ENCODE measurements at regions not wholly inside any gene's neighbourhood (a gene's known extent, or its start where the extent isn't known, plus 50 kb on each side); places are given as distances from the start of the nearest gene placed in this dataset.

DNA sequence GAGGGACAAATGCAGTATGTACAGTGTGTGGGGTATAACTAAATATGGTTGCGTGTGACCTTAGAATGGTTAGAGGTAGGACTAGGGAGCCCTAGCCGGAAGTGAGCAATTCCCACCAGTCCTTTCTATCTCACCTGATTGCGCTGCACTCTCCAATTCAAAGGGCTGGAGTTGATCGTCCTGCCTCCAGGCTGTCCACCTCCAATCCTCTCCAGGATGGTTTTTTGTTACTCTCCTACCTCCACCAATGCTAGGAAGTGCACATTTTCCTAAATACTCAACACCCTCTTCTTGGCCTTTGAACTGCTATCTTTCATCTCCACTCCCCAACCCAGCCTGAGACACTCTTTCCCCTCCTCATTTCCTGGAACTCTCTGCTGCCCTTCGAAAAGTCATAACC is 181.7 kb upstream of the ASIC2 start:
- no peaks in the 10 kb centered on the region for H3K27me3 ChIP-seq
- H3K27ac ChIP-seq: no peak overlapping the region
- no peak overlapping the region for H3K4me3 ChIP-seq
- no peak for DNase-seq
- no peaks in the 10 kb centered on the region for H3K36me3 ChIP-seq
- H3K9me3 ChIP-seq (replicated peaks): no peaks in the 10 kb centered on the region
- peaks cover 11% of the 10 kb centered on the region for H3K4me1 ChIP-seq

- Histone ChIP-seq H3K4me1 (peaks cover 6% of the 10 kb centered on the region), H3K27me3 (no peaks in the 10 kb centered on the region), H3K4me3 (no peak overlapping the region), H3K36me3 (no peaks in the 10 kb centered on the region), H3K27ac (no peak overlapping the region), H3K9me3 (replicated peaks) (no peaks in the 10 kb centered on the region)
- DNase-seq: no peak
Observed at GRCh38 chr17:33475594-33475993, 182.5 kb upstream of the ASIC2 start.

DNA sequence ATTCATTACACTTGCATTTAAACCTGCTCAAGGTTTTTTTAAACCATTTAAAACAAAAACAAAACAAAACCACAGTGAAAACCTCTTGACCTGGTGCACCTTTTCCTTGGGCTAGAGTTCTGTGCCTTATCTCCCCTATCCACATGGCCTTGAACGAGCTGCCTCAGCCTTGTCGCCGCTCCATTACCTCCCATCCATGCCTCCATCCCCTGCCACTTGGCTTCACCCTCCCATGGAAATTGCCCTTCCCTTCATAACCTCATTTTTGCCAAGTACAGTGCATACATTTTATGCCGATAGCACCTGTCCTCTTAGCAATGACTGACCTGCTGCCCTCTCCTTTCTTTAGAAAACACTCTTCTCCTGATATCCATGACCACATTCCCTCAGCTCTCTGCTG is 188.6 kb upstream of the ASIC2 start:
- Histone ChIP-seq H3K9me3 (replicated peaks) (no peaks in the 10 kb centered on the region), H3K36me3 (no peaks in the 10 kb centered on the region), H3K4me1 (no peaks in the 10 kb centered on the region), H3K27ac (no peak overlapping the region), H3K27me3 (peaks cover 4% of the 10 kb centered on the region; the same call in 1 of the 2 replicates), H3K4me3 (no peak overlapping the region)
- no peak for DNase-seq

DNA sequence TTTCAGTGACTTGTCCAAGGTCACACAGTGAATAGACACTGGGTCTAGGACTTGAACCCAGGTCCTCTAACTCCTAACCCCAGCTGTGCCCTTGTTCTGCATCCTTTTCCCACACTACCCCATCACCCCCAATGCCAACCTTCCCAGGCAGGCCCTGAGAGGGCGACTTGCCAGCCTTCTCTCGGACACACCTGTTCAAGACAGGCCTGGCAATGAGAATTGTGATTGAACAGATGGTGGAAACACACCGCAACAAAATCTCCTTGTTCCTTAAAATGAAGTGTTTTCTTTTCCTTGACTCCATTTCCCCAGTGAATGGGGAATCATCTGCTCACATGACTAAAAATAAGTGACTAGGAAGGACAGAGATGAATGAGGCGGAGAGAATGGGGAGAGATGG is 189.5 kb upstream of the ASIC2 start:
- Histone ChIP-seq H3K4me1 (no peaks in the 10 kb centered on the region), H3K4me3 (no peak overlapping the region), H3K36me3 (no peaks in the 10 kb centered on the region), H3K27me3 (peaks cover 4% of the 10 kb centered on the region; the same call in 1 of the 2 replicates), H3K27ac (no peak overlapping the region), H3K9me3 (replicated peaks) (no peaks in the 10 kb centered on the region)
- DNase-seq: no peak

- H3K27ac ChIP-seq: no peak overlapping the region
- no peak for DNase-seq
- no peaks in the 10 kb centered on the region for H3K4me1 ChIP-seq
- no peak overlapping the region for H3K4me3 ChIP-seq
- H3K9me3 ChIP-seq (replicated peaks): no peaks in the 10 kb centered on the region
- peaks cover 4% of the 10 kb centered on the region; the same call in 1 of the 2 replicates for H3K27me3 ChIP-seq
- H3K36me3 ChIP-seq: no peaks in the 10 kb centered on the region
Observed at GRCh38 chr17:33484559-33484958, 191.5 kb upstream of the ASIC2 start.

DNA sequence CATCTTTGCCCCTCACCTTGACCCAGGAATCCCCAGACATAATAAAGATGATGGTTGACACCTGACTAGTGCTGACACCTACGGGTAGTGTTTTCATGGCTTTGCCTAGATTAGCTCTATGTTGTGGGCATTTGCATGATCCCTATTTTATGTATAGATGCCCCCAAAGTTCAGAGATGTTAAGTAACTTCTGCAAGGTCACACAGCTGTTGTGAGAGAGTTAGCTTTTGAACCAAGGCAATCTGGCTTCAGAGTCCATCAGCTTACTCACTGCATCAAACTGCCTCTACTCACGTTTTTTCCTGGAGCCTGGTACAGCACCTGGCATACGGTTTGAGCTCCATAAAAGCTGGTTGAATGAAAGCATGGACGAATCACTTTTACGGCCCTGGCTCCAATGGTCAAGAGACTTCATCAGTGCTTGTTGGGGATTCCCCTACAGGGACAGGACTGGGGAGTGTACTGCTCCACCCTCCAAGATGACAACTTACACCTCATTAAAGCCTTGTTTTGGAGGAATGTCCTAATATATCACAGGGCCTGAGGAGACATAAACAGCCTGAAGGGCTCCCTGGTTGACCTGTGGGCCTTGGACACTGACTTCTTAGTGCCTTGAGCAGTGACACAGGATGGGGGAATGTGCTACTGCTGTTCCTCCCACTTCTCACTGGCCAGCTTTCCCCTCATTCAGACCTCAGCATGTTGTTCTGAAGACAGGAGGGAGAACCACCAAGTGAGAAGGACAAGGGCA is 193.2 kb upstream of the ASIC2 start:
- H3K36me3 ChIP-seq: no peaks in the 10 kb centered on the region
- no peak for DNase-seq
- H3K9me3 ChIP-seq (replicated peaks): no peaks in the 10 kb centered on the region
- H3K4me1 ChIP-seq: no peaks in the 10 kb centered on the region
- H3K27me3 ChIP-seq: peaks cover 8% of the 10 kb centered on the region
- no peak overlapping the region for H3K27ac ChIP-seq
- no peak overlapping the region for H3K4me3 ChIP-seq

DNA sequence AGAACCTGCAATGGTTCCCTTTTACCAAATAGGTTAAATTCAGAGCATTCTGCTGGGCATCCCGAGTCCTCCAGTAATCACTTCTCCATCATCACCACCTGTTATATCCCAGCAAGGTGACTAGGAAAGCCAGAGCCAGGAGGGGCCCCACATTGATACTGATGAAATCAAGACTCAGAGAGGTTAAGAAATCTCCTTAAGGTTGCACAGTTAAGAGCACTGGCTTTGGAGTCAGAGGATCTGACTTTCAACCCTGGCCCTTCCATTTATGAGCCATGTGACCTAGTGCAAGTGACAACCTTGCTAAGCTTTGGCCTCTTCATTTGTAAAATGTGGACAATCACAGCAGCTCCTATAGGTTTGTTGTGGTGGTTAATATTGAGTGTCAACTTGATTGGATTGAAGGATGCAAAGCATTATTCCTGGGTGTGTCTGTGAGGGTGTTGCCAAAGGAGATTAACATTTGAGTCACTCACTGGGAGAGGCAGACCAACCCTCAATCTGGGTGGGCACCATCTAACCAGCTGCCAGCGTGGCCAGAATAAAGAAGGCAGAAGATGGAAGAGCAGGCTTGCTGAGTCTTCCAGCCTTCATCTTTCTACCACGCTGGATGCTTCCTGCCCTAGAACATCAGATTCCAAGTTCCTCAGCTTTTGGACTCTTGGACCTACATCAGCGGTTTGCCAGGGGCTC is 194.2 kb upstream of the ASIC2 start:
- no peaks in the 10 kb centered on the region for H3K9me3 ChIP-seq (replicated peaks)
- no peak overlapping the region for H3K4me3 ChIP-seq
- H3K27ac ChIP-seq: no peak overlapping the region
- peaks cover 12% of the 10 kb centered on the region for H3K27me3 ChIP-seq
- H3K36me3 ChIP-seq: no peaks in the 10 kb centered on the region
- H3K4me1 ChIP-seq: no peaks in the 10 kb centered on the region
- no peak for DNase-seq

- Histone ChIP-seq H3K27me3 (peaks cover 12% of the 10 kb centered on the region), H3K36me3 (no peaks in the 10 kb centered on the region), H3K9me3 (replicated peaks) (no peaks in the 10 kb centered on the region), H3K27ac (no peak overlapping the region), H3K4me3 (no peak overlapping the region), H3K4me1 (no peaks in the 10 kb centered on the region)
- DNase-seq: no peak
Observed at GRCh38 chr17:33491871-33492481, 198.9 kb upstream of the ASIC2 start.

- Histone ChIP-seq H3K4me3 (no peak overlapping the region), H3K27ac (no peak overlapping the region), H3K27me3 (peaks cover 17% of the 10 kb centered on the region), H3K9me3 (replicated peaks) (no peaks in the 10 kb centered on the region), H3K4me1 (no peaks in the 10 kb centered on the region), H3K36me3 (no peaks in the 10 kb centered on the region)
- DNase-seq: no peak
Observed at GRCh38 chr17:33492731-33493265, 199.7 kb upstream of the ASIC2 start.

GRCh38 chr17:33493566-33493965 is 200.5 kb upstream of the ASIC2 start:
- DNase-seq: no peak
- Histone ChIP-seq H3K4me3 (no peak overlapping the region), H3K36me3 (no peaks in the 10 kb centered on the region), H3K27ac (no peak overlapping the region), H3K4me1 (no peaks in the 10 kb centered on the region), H3K27me3 (peaks cover 17% of the 10 kb centered on the region), H3K9me3 (replicated peaks) (no peaks in the 10 kb centered on the region)

DNA sequence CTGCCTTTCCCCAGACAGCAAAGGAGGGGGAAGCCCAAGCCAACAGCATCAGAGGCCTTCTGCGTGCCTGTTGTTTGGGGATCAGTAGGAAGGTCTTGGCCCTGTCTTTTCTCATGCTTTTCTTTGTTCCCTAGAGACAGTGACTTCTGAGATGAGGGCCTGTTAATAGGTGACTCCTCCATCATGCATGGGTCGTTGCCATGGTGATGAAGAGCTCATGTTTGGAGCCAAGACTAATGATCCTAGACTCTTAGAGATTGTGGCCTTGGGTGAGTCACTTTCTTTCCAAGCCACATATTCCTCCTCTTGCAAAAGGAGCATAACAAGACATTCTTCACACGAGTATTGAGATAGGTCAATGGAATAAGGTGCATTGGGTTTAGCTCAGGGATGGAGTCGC is 201.1 kb upstream of the ASIC2 start:
- DNase-seq: no peak
- Histone ChIP-seq H3K4me1 (no peaks in the 10 kb centered on the region), H3K4me3 (no peak overlapping the region), H3K27ac (no peak overlapping the region), H3K27me3 (peaks cover 17% of the 10 kb centered on the region), H3K36me3 (no peaks in the 10 kb centered on the region), H3K9me3 (replicated peaks) (no peaks in the 10 kb centered on the region)

DNA sequence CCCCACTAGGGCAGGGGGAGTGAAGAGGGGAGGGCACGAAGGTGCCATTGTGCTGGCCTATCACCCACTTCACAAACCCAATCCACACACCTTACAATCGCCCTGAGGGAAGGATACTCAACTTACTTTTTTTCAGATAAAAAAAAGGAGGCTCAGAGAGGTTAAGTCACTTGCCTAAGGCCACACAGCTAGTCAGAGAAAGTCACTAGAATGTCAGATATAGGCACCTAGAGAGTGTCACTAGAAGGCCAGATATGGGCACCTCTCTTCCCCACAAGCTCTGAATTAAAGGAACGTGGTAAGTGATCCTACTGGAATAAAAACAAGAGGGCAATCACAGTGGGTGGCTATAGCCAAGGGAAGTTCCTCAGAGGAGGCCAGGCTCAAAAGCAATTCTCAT is 204.5 kb upstream of the ASIC2 start:
- H3K27me3 ChIP-seq: peaks cover 19% of the 10 kb centered on the region; the same call in 1 of the 2 replicates
- H3K4me3 ChIP-seq: no peak overlapping the region
- H3K9me3 ChIP-seq (replicated peaks): no peaks in the 10 kb centered on the region
- H3K4me1 ChIP-seq: no peaks in the 10 kb centered on the region
- H3K27ac ChIP-seq: no peak overlapping the region
- H3K36me3 ChIP-seq: no peaks in the 10 kb centered on the region
- DNase-seq: no peak

DNA sequence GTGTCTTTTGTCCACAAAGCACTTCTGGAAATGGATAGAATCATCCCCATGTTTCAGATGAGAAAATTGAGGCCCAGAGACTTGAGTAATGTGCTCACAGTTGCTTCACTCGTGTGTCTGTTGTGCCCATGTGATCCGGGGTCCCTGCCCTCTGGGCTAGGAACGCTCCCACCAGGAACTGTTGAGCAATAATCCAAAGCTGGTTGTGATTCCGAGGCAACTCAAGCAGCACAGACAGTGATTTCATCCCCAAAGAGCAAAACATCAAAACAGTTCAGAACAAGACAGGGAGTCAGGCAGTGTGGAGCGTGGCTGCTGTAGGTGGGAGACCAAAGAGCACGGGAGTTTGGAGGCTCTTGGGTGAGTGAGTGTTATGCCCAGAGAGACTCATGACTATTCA is 205.0 kb upstream of the ASIC2 start:
- no peak for DNase-seq
- Histone ChIP-seq H3K4me3 (no peak overlapping the region), H3K9me3 (replicated peaks) (no peaks in the 10 kb centered on the region), H3K27ac (no peak overlapping the region), H3K27me3 (peaks cover 19% of the 10 kb centered on the region; the same call in 1 of the 2 replicates), H3K4me1 (no peaks in the 10 kb centered on the region), H3K36me3 (no peaks in the 10 kb centered on the region)

DNA sequence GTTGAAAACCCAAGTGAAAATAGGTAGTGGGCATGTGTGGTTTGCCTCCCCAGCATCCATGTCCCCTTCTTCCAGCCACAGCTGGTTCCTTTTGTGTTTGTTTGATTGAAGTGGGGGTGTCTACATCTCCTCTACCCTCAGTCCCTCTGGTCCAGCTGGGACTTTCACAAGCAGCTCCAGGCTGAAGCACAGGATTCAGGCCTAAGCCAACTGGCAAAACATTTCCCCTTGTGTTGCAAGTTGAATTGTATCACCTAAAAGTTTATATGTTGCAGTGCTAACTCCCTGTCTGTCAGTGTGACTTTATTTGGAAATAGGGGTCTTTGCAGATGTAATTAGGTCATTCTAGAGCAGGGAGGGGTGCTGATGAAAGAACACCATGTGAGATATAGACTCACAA is 205.9 kb upstream of the ASIC2 start:
- H3K36me3 ChIP-seq: no peaks in the 10 kb centered on the region
- DNase-seq: no peak
- H3K4me1 ChIP-seq: no peaks in the 10 kb centered on the region
- H3K27me3 ChIP-seq: peaks cover 24% of the 10 kb centered on the region; the same call in 1 of the 2 replicates
- no peaks in the 10 kb centered on the region for H3K9me3 ChIP-seq (replicated peaks)
- H3K4me3 ChIP-seq: no peak overlapping the region
- no peak overlapping the region for H3K27ac ChIP-seq

GRCh38 chr17:33500151-33500550 is 207.1 kb upstream of the ASIC2 start:
- Histone ChIP-seq H3K9me3 (replicated peaks) (no peaks in the 10 kb centered on the region), H3K36me3 (no peaks in the 10 kb centered on the region), H3K4me3 (no peak overlapping the region), H3K27ac (no peak overlapping the region), H3K4me1 (no peaks in the 10 kb centered on the region), H3K27me3 (peaks cover 24% of the 10 kb centered on the region; the same call in 1 of the 2 replicates)
- DNase-seq: no peak

Measured in SJCRH30 (cell line).